ENCODE measurements at regions not wholly inside any gene's neighbourhood (a gene's known extent, or its start where the extent isn't known, plus 50 kb on each side); places are given as distances from the start of the nearest gene placed in this dataset.
"Not testable (repeated sequence)": the region's sequence is repeated elsewhere in the genome, so short reads cannot be mapped to it uniquely, and the experiment has no call there.

DNA sequence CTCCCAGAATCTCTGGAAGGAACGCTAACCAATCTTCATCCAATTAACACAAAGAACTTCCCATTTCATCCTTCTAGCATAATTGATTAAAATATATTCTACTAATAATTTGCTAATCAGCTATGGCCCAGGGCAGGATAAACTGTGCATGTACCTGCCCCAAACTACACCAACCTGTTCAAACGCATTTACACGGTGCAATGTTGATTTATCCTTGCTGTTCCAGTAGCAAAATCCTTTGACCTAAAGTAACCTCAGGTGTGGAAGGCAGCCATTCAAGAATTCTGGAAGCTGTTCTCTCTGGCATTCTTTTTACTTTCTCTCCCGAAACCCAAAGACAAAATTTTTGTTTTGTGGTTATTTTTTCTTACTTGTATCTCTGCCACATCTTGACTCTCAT is 309.4 kb downstream of the ZNF674 start:
- in situ Hi-C loops (cut with MboI; ENCODE audit: low sequenced_read_pairs, unreplicated experiment) = no loop called here
- no peak for TF ChIP-seq CTCF (IDR thresholded peaks at IDR 0.05; ENCODE audit: borderline replicate concordance, control extremely low read depth, extremely low read depth, insufficient read depth, missing control alignments)
- DNase-seq (ENCODE audit: low spot score) = no peak

GRCh38 chrX:46234775-46235174 is 310.4 kb downstream of the ZNF674 start:
- no peak for DNase-seq (ENCODE audit: low spot score)
- in situ Hi-C loops (cut with MboI; ENCODE audit: low sequenced_read_pairs, unreplicated experiment) = no loop called here
- no peak for TF ChIP-seq CTCF (IDR thresholded peaks at IDR 0.05; ENCODE audit: borderline replicate concordance, control extremely low read depth, extremely low read depth, insufficient read depth, missing control alignments)

- no peak for TF ChIP-seq CTCF (IDR thresholded peaks at IDR 0.05; ENCODE audit: borderline replicate concordance, control extremely low read depth, extremely low read depth, insufficient read depth, missing control alignments)
- in situ Hi-C loops (cut with MboI; ENCODE audit: low sequenced_read_pairs, unreplicated experiment) = no loop called here
Measured at GRCh38 chrX:46228389-46228788, 316.8 kb downstream of the ZNF674 start.

GRCh38 chrX:46226422-46226821 is 318.8 kb downstream of the ZNF674 start:
- no peak for TF ChIP-seq CTCF (IDR thresholded peaks at IDR 0.05; ENCODE audit: borderline replicate concordance, control extremely low read depth, extremely low read depth, insufficient read depth, missing control alignments)
- DNase-seq (ENCODE audit: low spot score) = no peak
- in situ Hi-C loops (cut with MboI; ENCODE audit: low sequenced_read_pairs, unreplicated experiment) = no loop called here

More at GRCh38 chrX:46228389-46228788, 316.8 kb downstream of the ZNF674 start:
- DNase-seq (ENCODE audit: low spot score) = no peak

DNA sequence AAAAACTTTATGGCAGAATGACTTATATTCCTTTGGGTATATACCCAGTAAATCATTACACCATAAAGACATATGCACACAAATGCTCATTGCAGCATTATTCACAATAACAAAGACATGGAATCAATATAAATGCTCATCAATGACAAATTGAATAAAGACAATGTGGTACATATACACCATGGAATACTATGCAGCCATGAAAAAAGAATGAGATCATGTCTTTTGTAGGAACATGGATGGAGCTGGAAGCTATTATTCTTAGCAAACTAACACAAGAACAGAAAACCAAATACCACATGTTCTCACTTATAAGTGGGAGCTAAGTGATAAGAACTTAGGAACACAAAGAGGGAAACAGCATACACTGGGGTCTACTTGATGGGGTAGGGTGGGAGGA is 321.7 kb downstream of the ZNF674 start:
- DNase-seq (ENCODE audit: low spot score); in situ Hi-C loops (cut with MboI; ENCODE audit: low sequenced_read_pairs, unreplicated experiment): not testable (repeated sequence)

DNA sequence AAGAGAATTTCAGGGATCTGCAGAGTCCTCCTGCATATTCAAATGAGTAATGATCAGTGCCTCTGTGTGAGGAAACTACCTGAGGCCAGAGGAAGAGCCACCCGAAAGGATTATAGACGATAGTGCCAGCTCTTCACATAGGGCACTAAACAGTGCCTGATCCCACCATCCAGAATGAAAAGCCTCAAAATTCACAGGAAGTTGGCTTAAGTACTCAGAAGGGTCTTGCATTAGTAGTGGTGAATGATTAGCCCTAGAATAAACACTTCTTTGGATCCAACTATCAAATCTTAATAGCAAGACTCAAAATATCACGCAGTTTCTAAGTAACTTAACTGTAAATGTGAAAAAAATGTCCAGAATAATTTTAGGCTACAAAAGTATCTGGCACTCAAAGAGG is 324.4 kb downstream of the ZNF674 start:
- in situ Hi-C loops (cut with MboI; ENCODE audit: low sequenced_read_pairs, unreplicated experiment) = no loop called here
- TF ChIP-seq CTCF (IDR thresholded peaks at IDR 0.05; ENCODE audit: borderline replicate concordance, control extremely low read depth, extremely low read depth, insufficient read depth, missing control alignments) = no peak
- DNase-seq (ENCODE audit: low spot score) = no peak

- in situ Hi-C loops (cut with MboI; ENCODE audit: low sequenced_read_pairs, unreplicated experiment) = no loop called here
- no peak for TF ChIP-seq CTCF (IDR thresholded peaks at IDR 0.05; ENCODE audit: borderline replicate concordance, control extremely low read depth, extremely low read depth, insufficient read depth, missing control alignments)
- no peak for DNase-seq (ENCODE audit: low spot score)
Measured at GRCh38 chrX:46218373-46218772, 326.8 kb downstream of the ZNF674 start.
